ENCODE measurements at regions not wholly inside any gene's neighbourhood (a gene's known extent, or its start where the extent isn't known, plus 50 kb on each side); places are given as distances from the start of the nearest gene placed in this dataset.
"Not testable (repeated sequence)": the region's sequence is repeated elsewhere in the genome, so short reads cannot be mapped to it uniquely, and the experiment has no call there.

- Mint-ChIP-seq H3K4me3 (no peak overlapping the region), H3K9me3 (no peaks in the 10 kb centered on the region), H3K27me3 (ENCODE audit: low read depth) (no peaks in the 10 kb centered on the region), H3K36me3 (ENCODE audit: low read depth) (no peaks in the 10 kb centered on the region), H3K27ac (no peak overlapping the region), H3K4me1 (ENCODE audit: low read depth) (no peaks in the 10 kb centered on the region)
- DNase-seq (ENCODE audit: low spot score): no peak
Observed at GRCh38 chr15:95078003-95078402, 846.6 kb downstream of the MCTP2 start.

- not testable (repeated sequence) for H3K36me3 Mint-ChIP-seq (ENCODE audit: low read depth); H3K4me1 Mint-ChIP-seq (ENCODE audit: low read depth); H3K9me3 Mint-ChIP-seq; H3K4me3 Mint-ChIP-seq; H3K27ac Mint-ChIP-seq; DNase-seq (ENCODE audit: low spot score); H3K27me3 Mint-ChIP-seq (ENCODE audit: low read depth)
Observed at GRCh38 chr15:95080228-95080627, 848.9 kb downstream of the MCTP2 start.

GRCh38 chr15:95085056-95085455, 853.7 kb downstream of the MCTP2 start:
- H3K4me1 Mint-ChIP-seq (ENCODE audit: low read depth): no peaks in the 10 kb centered on the region
- H3K27me3 Mint-ChIP-seq (ENCODE audit: low read depth): no peaks in the 10 kb centered on the region
- no peak overlapping the region for H3K4me3 Mint-ChIP-seq
- H3K36me3 Mint-ChIP-seq (ENCODE audit: low read depth): no peaks in the 10 kb centered on the region
- DNase-seq (ENCODE audit: low spot score): no peak
- H3K27ac Mint-ChIP-seq: no peak overlapping the region
- no peaks in the 10 kb centered on the region for H3K9me3 Mint-ChIP-seq

GRCh38 chr15:95086531-95087252, 855.3 kb downstream of the MCTP2 start:
- H3K27ac Mint-ChIP-seq: no peak overlapping the region
- no peak for DNase-seq (ENCODE audit: low spot score)
- H3K9me3 Mint-ChIP-seq: no peaks in the 10 kb centered on the region
- H3K27me3 Mint-ChIP-seq (ENCODE audit: low read depth): no peaks in the 10 kb centered on the region
- no peaks in the 10 kb centered on the region for H3K4me1 Mint-ChIP-seq (ENCODE audit: low read depth)
- H3K4me3 Mint-ChIP-seq: no peak overlapping the region
- no peaks in the 10 kb centered on the region for H3K36me3 Mint-ChIP-seq (ENCODE audit: low read depth)

GRCh38 chr15:95087253-95087609, 855.9 kb downstream of the MCTP2 start:
- no peak overlapping the region for H3K4me3 Mint-ChIP-seq
- no peak overlapping the region for H3K27ac Mint-ChIP-seq
- no peaks in the 10 kb centered on the region for H3K9me3 Mint-ChIP-seq
- no peaks in the 10 kb centered on the region for H3K36me3 Mint-ChIP-seq (ENCODE audit: low read depth)
- no peaks in the 10 kb centered on the region for H3K4me1 Mint-ChIP-seq (ENCODE audit: low read depth)
- DNase-seq (ENCODE audit: low spot score): no peak
- no peaks in the 10 kb centered on the region for H3K27me3 Mint-ChIP-seq (ENCODE audit: low read depth)

GRCh38 chr15:95091444-95091843, 860.1 kb downstream of the MCTP2 start:
- H3K27ac Mint-ChIP-seq: no peak overlapping the region
- no peaks in the 10 kb centered on the region for H3K9me3 Mint-ChIP-seq
- DNase-seq (ENCODE audit: low spot score): no peak
- no peaks in the 10 kb centered on the region for H3K4me1 Mint-ChIP-seq (ENCODE audit: low read depth)
- H3K4me3 Mint-ChIP-seq: no peak overlapping the region
- H3K36me3 Mint-ChIP-seq (ENCODE audit: low read depth): no peaks in the 10 kb centered on the region
- no peaks in the 10 kb centered on the region for H3K27me3 Mint-ChIP-seq (ENCODE audit: low read depth)

GRCh38 chr15:95095250-95095649, 863.9 kb downstream of the MCTP2 start:
- no peaks in the 10 kb centered on the region for H3K36me3 Mint-ChIP-seq (ENCODE audit: low read depth)
- no peaks in the 10 kb centered on the region for H3K27me3 Mint-ChIP-seq (ENCODE audit: low read depth)
- H3K27ac Mint-ChIP-seq: no peak overlapping the region
- no peak overlapping the region for H3K4me3 Mint-ChIP-seq
- H3K4me1 Mint-ChIP-seq (ENCODE audit: low read depth): no peaks in the 10 kb centered on the region
- no peaks in the 10 kb centered on the region for H3K9me3 Mint-ChIP-seq
- no peak for DNase-seq (ENCODE audit: low spot score)

GRCh38 chr15:95096651-95097050, 865.3 kb downstream of the MCTP2 start:
- no peaks in the 10 kb centered on the region for H3K27me3 Mint-ChIP-seq (ENCODE audit: low read depth)
- H3K27ac Mint-ChIP-seq: no peak overlapping the region
- no peak overlapping the region for H3K4me3 Mint-ChIP-seq
- no peaks in the 10 kb centered on the region for H3K9me3 Mint-ChIP-seq
- no peaks in the 10 kb centered on the region for H3K36me3 Mint-ChIP-seq (ENCODE audit: low read depth)
- H3K4me1 Mint-ChIP-seq (ENCODE audit: low read depth): no peaks in the 10 kb centered on the region
- DNase-seq (ENCODE audit: low spot score): no peak

- no peak overlapping the region for H3K4me3 Mint-ChIP-seq
- DNase-seq (ENCODE audit: low spot score): no peak
- H3K27me3 Mint-ChIP-seq (ENCODE audit: low read depth): no peaks in the 10 kb centered on the region
- no peaks in the 10 kb centered on the region for H3K4me1 Mint-ChIP-seq (ENCODE audit: low read depth)
- no peak overlapping the region for H3K27ac Mint-ChIP-seq
- no peaks in the 10 kb centered on the region for H3K36me3 Mint-ChIP-seq (ENCODE audit: low read depth)
- H3K9me3 Mint-ChIP-seq: no peaks in the 10 kb centered on the region
Observed at GRCh38 chr15:95097361-95097760, 866.0 kb downstream of the MCTP2 start.

GRCh38 chr15:95105229-95105628, 873.9 kb downstream of the MCTP2 start:
- Mint-ChIP-seq H3K4me3 (no peak overlapping the region), H3K4me1 (ENCODE audit: low read depth) (no peaks in the 10 kb centered on the region), H3K27ac (no peak overlapping the region), H3K36me3 (ENCODE audit: low read depth) (no peaks in the 10 kb centered on the region), H3K9me3 (no peaks in the 10 kb centered on the region), H3K27me3 (ENCODE audit: low read depth) (no peaks in the 10 kb centered on the region)
- no peak for DNase-seq (ENCODE audit: low spot score)

- no peaks in the 10 kb centered on the region for H3K9me3 Mint-ChIP-seq
- H3K4me1 Mint-ChIP-seq (ENCODE audit: low read depth): no peaks in the 10 kb centered on the region
- H3K27me3 Mint-ChIP-seq (ENCODE audit: low read depth): no peaks in the 10 kb centered on the region
- no peaks in the 10 kb centered on the region for H3K36me3 Mint-ChIP-seq (ENCODE audit: low read depth)
- no peak for DNase-seq (ENCODE audit: low spot score)
- H3K27ac Mint-ChIP-seq: no peak overlapping the region
- H3K4me3 Mint-ChIP-seq: no peak overlapping the region
Observed at GRCh38 chr15:95106801-95107200, 875.4 kb downstream of the MCTP2 start.

- H3K36me3 Mint-ChIP-seq (ENCODE audit: low read depth): no peaks in the 10 kb centered on the region
- no peak overlapping the region for H3K4me3 Mint-ChIP-seq
- H3K27ac Mint-ChIP-seq: no peak overlapping the region
- no peak for DNase-seq (ENCODE audit: low spot score)
- no peaks in the 10 kb centered on the region for H3K4me1 Mint-ChIP-seq (ENCODE audit: low read depth)
- no peaks in the 10 kb centered on the region for H3K9me3 Mint-ChIP-seq
- H3K27me3 Mint-ChIP-seq (ENCODE audit: low read depth): no peaks in the 10 kb centered on the region
Observed at GRCh38 chr15:95108673-95109072, 877.3 kb downstream of the MCTP2 start.

- Mint-ChIP-seq H3K27me3 (ENCODE audit: low read depth) (no peaks in the 10 kb centered on the region), H3K4me3 (no peak overlapping the region)
Observed at GRCh38 chr15:95111969-95112368, 880.6 kb downstream of the MCTP2 start.

GRCh38 chr15:95113041-95113440, 881.7 kb downstream of the MCTP2 start:
- H3K27me3 Mint-ChIP-seq (ENCODE audit: low read depth): no peaks in the 10 kb centered on the region
- no peak overlapping the region for H3K27ac Mint-ChIP-seq
- H3K36me3 Mint-ChIP-seq (ENCODE audit: low read depth): no peaks in the 10 kb centered on the region
- no peaks in the 10 kb centered on the region for H3K9me3 Mint-ChIP-seq
- H3K4me3 Mint-ChIP-seq: no peak overlapping the region
- no peak for DNase-seq (ENCODE audit: low spot score)
- no peaks in the 10 kb centered on the region for H3K4me1 Mint-ChIP-seq (ENCODE audit: low read depth)

More at GRCh38 chr15:95111969-95112368, 880.6 kb downstream of the MCTP2 start:
- H3K4me1 Mint-ChIP-seq (ENCODE audit: low read depth): no peaks in the 10 kb centered on the region
- H3K9me3 Mint-ChIP-seq: no peaks in the 10 kb centered on the region
- no peaks in the 10 kb centered on the region for H3K36me3 Mint-ChIP-seq (ENCODE audit: low read depth)
- H3K27ac Mint-ChIP-seq: no peak overlapping the region
- DNase-seq (ENCODE audit: low spot score): no peak

- Mint-ChIP-seq H3K36me3 (ENCODE audit: low read depth) (no peaks in the 10 kb centered on the region), H3K9me3 (no peaks in the 10 kb centered on the region), H3K27me3 (ENCODE audit: low read depth) (no peaks in the 10 kb centered on the region), H3K4me1 (ENCODE audit: low read depth) (no peaks in the 10 kb centered on the region), H3K4me3 (no peak overlapping the region), H3K27ac (no peak overlapping the region)
- DNase-seq (ENCODE audit: low spot score): no peak
Observed at GRCh38 chr15:95119041-95119610, 887.8 kb downstream of the MCTP2 start.
